ENCODE measurements at regions not wholly inside any gene's neighbourhood (a gene's known extent, or its start where the extent isn't known, plus 50 kb on each side); places are given as distances from the start of the nearest gene placed in this dataset.
"Not testable (repeated sequence)": the region's sequence is repeated elsewhere in the genome, so short reads cannot be mapped to it uniquely, and the experiment has no call there.

- FAIRE-seq, result no peak
Measured at GRCh38 chr21:35204850-35205541, 155.9 kb upstream of the RUNX1 start.

DNA sequence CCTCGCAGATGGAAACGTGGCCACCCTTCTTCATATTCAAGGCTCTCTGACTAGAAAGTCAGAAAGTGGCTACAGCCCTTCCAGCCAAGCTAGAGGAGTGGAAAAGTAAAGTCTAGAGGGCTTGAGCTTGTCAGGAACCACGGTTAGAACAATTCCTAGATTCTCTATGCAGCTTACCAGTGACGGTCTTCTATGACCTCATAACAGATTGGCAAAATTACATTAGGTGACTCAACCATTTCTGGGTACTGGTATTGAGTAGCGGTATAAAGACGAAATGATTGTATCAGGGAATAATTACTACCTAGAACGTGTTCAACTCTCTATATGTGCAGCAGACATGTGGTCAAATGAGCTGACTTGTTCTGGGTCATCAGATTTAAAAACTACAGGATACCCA, 155.0 kb upstream of the RUNX1 start:
- no peak for FAIRE-seq

- no peak for FAIRE-seq
Measured at GRCh38 chr21:35203093-35203977, 154.2 kb upstream of the RUNX1 start.

DNA sequence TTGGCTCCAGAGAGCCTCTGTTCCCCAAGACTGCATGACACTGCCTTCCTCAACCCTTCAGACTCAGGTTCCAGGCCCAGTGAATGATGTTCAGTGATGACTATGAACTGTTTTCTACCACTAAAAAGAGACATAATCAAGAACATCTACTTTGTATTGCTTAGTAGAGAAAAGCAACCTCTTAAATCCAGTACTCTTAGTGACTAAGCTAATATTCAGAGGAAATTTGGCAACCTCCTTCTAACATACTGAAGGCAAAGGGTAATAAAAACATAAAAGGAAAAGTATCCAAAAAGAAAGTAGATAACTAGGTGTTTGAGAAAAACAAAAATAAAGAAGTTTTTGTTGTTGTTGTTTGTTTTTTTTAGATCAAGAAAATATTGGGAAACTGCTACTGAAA, 153.3 kb upstream of the RUNX1 start:
- no peak for FAIRE-seq

DNA sequence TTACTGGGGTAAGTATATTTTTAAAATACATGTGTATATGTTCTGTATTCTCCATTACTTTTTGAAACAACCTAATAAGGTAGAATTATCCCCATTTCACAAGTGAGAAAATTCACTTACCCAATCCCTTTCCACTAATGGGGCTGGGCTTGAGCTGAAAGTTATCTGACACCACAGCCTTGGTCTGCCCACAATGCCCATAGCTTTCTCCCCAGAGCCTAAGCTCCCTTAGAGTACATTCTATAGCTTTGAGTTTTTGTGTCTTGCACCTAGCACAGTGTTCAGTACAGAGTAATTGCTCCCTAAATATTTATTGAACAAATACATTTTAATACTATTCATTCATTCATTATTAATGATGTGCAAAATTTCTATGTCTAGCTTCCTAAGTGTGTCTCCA, 152.7 kb upstream of the RUNX1 start:
- no peak for FAIRE-seq

- FAIRE-seq, result no peak
Measured at GRCh38 chr21:35201288-35201687, 152.2 kb upstream of the RUNX1 start.

DNA sequence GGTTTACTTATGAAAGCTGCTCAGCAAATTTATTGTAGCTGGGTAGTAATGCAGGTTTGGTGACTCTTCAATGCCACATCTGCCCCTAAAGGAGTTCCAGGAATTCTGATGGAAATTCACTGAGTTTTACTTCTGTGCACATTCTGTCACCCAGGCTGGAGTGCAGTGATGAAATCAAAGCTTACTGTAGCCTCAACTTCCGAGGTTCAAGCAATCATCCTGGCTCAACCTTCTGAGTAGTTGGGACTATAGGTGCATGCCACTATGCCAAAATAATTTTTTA, 150.6 kb upstream of the RUNX1 start:
- no peak for FAIRE-seq

- FAIRE-seq, result no peak
Measured at GRCh38 chr21:35198982-35199732, 150.1 kb upstream of the RUNX1 start.

GRCh38 chr21:35198565-35198964, 149.5 kb upstream of the RUNX1 start:
- no peak for FAIRE-seq

DNA sequence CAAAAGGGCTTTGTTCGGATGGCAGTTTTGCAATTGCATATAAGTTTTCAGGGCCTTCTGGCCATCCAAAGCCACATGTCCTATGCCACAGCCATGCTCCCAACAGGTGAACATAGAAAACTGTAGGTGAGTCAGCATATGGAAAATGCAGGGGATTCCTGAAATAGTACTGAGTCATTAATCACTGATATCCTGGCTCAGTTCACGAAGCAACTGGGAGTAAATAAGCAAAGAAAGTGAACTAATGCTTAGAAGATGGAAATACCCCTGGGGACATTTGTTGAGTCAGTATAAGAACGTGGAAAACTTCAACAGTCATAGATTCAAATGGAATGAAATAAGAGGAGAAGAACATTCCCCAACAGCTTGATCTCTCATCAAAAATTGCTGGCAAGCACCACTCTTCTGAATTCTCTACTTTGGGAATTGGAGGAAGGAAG, 148.9 kb upstream of the RUNX1 start:
- no peak for FAIRE-seq

DNA sequence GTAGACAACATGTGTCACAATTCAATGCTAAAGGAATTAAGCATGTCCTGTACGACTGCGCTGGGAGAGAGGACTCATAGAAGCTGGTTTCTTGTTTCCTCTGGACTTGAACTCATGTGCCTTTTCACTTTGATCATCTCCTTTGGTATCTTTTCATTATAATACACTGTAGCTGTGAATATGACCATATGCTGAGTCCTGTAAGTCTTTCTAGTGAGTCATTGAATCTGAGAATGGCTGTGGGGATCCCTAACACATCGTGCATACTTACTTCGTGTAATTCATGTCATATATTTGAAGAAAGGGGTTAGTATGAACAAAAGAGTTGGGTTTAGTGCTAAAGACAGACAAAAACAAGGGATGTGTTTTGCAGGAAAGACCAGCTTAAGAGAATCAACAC, 148.1 kb upstream of the RUNX1 start:
- FAIRE-seq, result no peak

GRCh38 chr21:35196128-35196527, 147.0 kb upstream of the RUNX1 start:
- no peak for FAIRE-seq

DNA sequence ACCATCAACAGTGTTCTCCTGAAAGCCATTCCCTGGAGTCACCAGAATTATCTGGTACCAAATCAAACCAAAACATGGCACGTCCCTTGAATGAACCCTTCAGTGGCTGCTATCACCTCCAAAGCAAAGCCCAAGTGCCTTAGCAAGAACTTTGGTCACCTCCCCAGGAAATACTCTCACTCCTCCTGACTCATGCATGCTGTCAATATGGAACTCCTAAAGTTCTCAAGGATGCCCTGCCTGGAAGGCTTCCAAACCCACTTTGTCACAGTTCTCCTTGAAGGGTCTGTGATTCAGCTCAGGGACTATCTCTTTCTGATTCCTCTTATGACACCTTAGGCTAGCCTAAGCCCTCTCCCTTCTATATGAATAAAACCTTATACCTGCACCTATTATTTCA, 146.1 kb upstream of the RUNX1 start:
- no peak for FAIRE-seq

DNA sequence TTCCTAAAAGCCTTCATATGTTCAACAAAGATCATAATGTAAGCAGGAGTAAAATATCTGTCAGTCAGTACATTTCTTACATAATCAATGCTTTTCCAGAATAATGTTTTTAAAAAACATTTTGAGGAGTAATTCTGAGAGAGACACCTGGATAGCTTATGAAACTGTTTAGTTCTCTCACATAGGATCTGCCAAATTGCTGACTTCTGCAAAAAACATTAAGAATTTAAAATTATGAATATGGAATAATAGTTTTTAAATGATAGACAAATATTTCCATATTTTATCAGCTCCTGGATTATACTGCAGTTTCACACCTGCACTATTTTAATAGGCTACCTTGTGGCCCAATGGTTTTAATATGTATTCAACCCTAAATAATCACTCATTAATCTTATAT, 142.7 kb upstream of the RUNX1 start:
- no peak for FAIRE-seq

- FAIRE-seq, result no peak
Measured at GRCh38 chr21:35191128-35191527, 142.0 kb upstream of the RUNX1 start.

DNA sequence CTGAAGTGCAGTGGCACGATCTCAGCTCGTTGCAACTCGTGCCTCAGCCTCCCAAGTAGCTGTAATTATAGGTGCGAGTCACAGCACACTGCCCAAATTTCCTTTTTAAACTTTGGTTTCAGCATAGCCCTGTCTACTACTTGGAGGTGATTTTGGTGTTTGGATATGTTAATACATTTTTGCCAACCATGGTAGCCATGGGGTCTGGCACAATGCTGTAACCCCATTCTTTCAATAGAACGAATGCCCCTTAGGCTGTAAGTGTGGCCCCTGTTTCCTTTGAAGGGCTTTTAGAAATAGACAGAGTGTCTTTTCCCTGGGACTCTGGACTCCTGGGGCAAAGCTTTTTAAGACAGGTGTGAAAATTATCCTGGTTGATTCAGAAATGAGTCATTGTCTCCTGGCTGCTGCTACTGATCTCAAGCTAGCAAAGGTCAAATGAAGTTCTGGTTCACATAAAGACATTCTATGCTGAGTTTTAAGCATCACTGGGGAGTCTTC, 141.1 kb upstream of the RUNX1 start:
- no peak for FAIRE-seq

DNA sequence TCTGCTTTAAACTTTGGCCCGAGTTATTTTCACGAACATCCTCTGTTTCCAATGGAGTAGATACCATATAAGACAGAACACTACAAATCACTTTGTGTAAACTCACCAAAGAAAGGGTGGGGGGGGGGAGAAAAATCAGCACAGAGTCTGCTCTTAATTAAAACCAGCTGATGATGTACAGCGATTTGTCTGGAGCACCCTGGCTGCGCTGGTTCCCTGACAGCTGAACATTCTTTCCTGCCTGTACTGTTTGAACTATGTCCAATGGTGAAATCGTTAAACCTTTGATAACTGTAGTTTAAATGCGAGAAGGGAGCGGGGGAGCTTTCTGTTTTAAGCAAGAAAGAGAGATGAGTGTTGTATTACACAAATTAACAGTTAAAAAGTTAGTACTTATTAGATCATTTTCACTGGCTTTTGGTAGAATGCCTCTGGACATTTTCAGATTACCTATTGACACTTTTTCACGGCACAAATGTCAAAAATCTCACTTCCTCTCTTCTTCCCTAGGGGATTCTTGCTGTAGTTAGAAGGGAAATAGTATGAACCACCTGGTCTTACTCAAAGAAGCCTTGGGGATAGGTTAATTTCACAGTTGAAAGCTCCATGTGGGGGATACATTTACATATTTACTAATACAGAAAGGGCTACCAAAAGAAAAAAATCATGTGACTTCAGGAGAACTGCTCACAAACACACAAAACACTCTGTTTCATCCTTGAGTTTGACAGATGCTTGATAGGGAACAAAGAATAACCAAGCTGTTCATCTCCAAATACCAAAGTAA, 140.2 kb upstream of the RUNX1 start:
- FAIRE-seq, result no peak

DNA sequence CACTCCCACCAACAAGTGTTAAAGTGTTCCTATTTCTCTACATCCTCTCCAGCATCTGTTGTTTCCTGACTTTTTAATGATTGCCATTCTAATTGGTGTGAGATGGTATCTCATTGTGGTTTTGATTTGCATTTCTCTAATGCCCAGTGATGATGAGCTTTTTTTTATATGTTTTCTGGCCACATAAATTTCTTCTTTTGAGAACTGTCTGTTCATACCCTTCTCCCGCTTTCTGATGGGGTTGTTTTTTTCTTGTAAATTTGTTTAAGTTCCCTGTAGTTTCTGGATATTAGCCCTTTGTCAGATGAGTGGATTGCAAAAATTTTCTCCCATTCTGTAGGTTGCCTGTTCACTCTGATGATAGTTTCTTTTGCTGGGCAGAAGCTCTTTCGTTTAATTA, 134.3 kb upstream of the RUNX1 start:
- not testable (repeated sequence) for FAIRE-seq

GRCh38 chr21:35179990-35180540, 131.0 kb upstream of the RUNX1 start:
- FAIRE-seq, result no peak

DNA sequence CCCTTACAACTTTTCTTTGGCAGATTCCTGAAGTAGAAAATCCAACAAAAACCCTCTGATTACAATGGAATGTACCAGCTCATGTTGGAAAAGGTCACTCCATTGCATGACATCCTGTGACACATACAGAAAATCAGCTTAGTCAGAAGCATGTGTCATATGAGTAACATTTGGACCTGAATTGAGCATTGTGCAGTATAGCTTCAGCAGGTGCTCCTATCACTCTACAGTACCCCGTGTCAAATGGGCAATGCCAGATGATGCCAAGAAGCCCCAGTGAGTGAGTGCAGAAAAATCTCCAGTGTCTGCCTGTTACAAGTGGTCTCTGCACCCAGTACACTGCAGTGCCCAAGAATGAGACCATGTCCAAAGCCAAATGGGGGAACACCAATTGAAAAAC, 129.7 kb upstream of the RUNX1 start:
- FAIRE-seq, result no peak

GRCh38 chr21:35178098-35178497, 129.0 kb upstream of the RUNX1 start:
- FAIRE-seq, result no peak

DNA sequence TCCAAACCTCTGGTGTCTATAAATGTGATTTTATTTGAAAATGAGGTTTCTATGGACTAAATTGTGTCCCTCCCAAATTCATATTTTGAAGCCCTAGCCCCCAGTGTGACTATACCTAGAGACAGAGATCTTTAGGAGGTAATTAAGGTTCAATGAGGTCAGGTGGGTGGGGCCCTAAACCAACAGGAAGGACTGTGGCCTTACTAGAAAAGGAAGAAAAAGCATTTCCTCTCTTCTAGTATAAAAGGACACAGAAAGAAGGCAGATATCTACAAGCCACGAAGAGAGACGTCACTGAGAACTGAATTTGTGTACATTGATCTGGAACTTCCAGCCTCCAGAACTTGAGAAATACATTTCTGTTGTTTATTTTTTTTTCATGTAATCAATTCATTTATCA, 123.1 kb upstream of the RUNX1 start:
- no peak for FAIRE-seq

- no peak for FAIRE-seq
Measured at GRCh38 chr21:35171385-35171784, 122.3 kb upstream of the RUNX1 start.

Data from TTC549 (cell line).